ENCODE measurements at regions not wholly inside any gene's neighbourhood (a gene's known extent, or its start where the extent isn't known, plus 50 kb on each side); places are given as distances from the start of the nearest gene placed in this dataset.

DNA sequence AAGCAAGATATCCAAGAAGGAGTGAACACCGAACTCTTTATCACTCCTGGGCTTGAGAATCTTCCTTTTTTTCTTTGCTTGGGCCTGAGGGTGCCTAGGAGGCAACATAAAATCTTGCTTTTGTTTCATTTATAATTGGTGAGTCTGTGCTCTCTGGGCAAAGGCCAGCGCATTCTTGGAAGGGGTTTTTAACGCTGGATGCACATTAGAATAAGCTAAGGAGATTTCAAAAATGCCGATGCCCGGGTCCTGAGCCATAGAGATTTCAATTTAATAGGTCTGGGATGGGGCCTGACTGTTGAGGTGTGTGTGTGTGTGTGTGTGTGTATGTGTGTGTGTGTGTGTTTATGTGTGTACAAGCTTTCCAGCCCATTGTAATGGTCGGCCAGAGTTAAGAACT is 62.0 kb upstream of the SORCS3 start:
- DNase-seq (ENCODE audit: low read depth, low spot score) (no peak), FAIRE-seq (no peak), ATAC-seq (no peak)
- H3K4me3 ChIP-seq, result no peak overlapping the region
- no peaks in the 10 kb centered on the region for H3K79me2 ChIP-seq (ENCODE audit: control insufficient read depth, insufficient read depth, low read length)
- ChIA-PET CTCF (interaction anchor here (1.1 to 2.1 kb wide), 3 partner anchors 9 to 43 kb away, joined by 3 to 16 read pairs (median 4); no protein-coding TSS in a partner anchor), POLR2A (no interaction called here), RAD21 (ENCODE audit: unreplicated experiment) (interaction anchor here (0.6 kb wide), 1 partner anchor 350 kb away, joined by 3 read pairs; no protein-coding TSS in a partner anchor), SMC1A (ENCODE audit: uncharacterized antibody, unreplicated experiment) (interaction anchor here (1.0 kb wide), 1 partner anchor 228 kb away, joined by 3 read pairs; no protein-coding TSS in a partner anchor)
- BruUV-seq (replicated peaks), result no TSS peak
- no peak overlapping the region for H3K9ac ChIP-seq (ENCODE audit: control insufficient read depth, insufficient read depth, low read length)
- H3K36me3 ChIP-seq (ENCODE audit: control insufficient read depth in 2 of 2, insufficient read depth in 2 of 2, low read length in 1 of 2), result no peaks in the 10 kb centered on the region
- no peaks in the 10 kb centered on the region; the same call in 1 of the 2 replicates for H4K20me1 ChIP-seq (ENCODE audit: control insufficient read depth, insufficient read depth)
- in situ Hi-C loops (cut with MboI), result no loop called here
- 28% methylated on average over 6 of the region's 6 CpGs for WGBS (ENCODE audit: insufficient coverage, insufficient replicate concordance, low lambda C conversion rate, missing lambda C conversion rate)
- H2AFZ ChIP-seq (ENCODE audit: control insufficient read depth, low read depth, low read length), result no peak overlapping the region
- TF ChIP-seq, protein P1, sequence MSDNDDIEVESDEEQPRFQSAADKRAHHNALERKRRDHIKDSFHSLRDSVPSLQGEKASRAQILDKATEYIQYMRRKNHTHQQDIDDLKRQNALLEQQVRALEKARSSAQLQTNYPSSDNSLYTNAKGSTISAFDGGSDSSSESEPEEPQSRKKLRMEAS (IDR thresholded peaks at IDR 0.05; ENCODE audit: low read depth, low read length), result no peak
- TF ChIP-seq YY1 (IDR thresholded peaks at IDR 0.05; ENCODE audit: low read depth, low read length) (no peak), HDAC2 (IDR thresholded peaks at IDR 0.05) (no peak), HCFC1 (IDR thresholded peaks at IDR 0.05; ENCODE audit: low read length) (no peak), KAT2A (conservative IDR thresholded peaks at IDR 0.05; ENCODE audit: control insufficient read depth, low read depth, low read length) (no peak), RB1 (IDR thresholded peaks at IDR 0.05; ENCODE audit: borderline replicate concordance) (no peak), KDM1A (IDR thresholded peaks at IDR 0.05; ENCODE audit: borderline replicate concordance) (no peak), BHLHE40 (IDR thresholded peaks at IDR 0.05; ENCODE audit: borderline replicate concordance in 1 of 2, low read depth in 2 of 2, low read length in 1 of 2) (no peak), MTA2 (IDR thresholded peaks at IDR 0.05; ENCODE audit: low read depth) (no peak), GABPA (IDR thresholded peaks at IDR 0.05; ENCODE audit: low read depth) (no peak), BCLAF1 (IDR thresholded peaks at IDR 0.05) (no peak), TCF3 (IDR thresholded peaks at IDR 0.05; ENCODE audit: borderline replicate concordance, insufficient read depth, low read depth, low read length) (no peak), ZBTB4 (CRISPR knock-in tag; IDR thresholded peaks at IDR 0.05) (no peak)
- TF ChIP-seq, protein P2, sequence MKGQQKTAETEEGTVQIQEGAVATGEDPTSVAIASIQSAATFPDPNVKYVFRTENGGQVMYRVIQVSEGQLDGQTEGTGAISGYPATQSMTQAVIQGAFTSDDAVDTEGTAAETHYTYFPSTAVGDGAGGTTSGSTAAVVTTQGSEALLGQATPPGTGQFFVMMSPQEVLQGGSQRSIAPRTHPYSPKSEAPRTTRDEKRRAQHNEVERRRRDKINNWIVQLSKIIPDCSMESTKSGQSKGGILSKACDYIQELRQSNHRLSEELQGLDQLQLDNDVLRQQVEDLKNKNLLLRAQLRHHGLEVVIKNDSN (IDR thresholded peaks at IDR 0.05; ENCODE audit: borderline replicate concordance, extremely low read length, insufficient read depth, low read depth, low read length), result no peak
- H3K4me1 ChIP-seq (ENCODE audit: control insufficient read depth, insufficient read depth, low read length), result no peaks in the 10 kb centered on the region
- H3K9me3 ChIP-seq (replicated peaks; ENCODE audit: control insufficient read depth, insufficient read depth, low read length), result no peaks in the 10 kb centered on the region
- intact Hi-C loops (cut with micrococcal nuclease; ENCODE audit: unreplicated experiment), result no loop called here
- H3K27me3 ChIP-seq (replicated peaks in 1 of 2; ENCODE audit: control insufficient read depth in 2 of 2, insufficient read depth in 2 of 2, low read length in 1 of 2), result no peaks in the 10 kb centered on the region
- no peak overlapping the region for H3K4me2 ChIP-seq (ENCODE audit: control insufficient read depth, insufficient read depth)
- H3K27ac ChIP-seq (ENCODE audit: control insufficient read depth, insufficient read depth), result no peak overlapping the region

All from GM12878 (cell line).